ENCODE measurements at regions not wholly inside any gene's neighbourhood (a gene's known extent, or its start where the extent isn't known, plus 50 kb on each side); places are given as distances from the start of the nearest gene placed in this dataset.

- TF ChIP-seq TCF4 (CRISPR knock-in tag; IDR thresholded peaks at IDR 0.05; ENCODE audit: borderline replicate concordance) = no peak
- no peak for TF ChIP-seq RARB (CRISPR knock-in tag; IDR thresholded peaks at IDR 0.05)
- TF ChIP-seq PATZ1 (CRISPR knock-in tag; IDR thresholded peaks at IDR 0.05; ENCODE audit: borderline replicate concordance) = no peak
- TF ChIP-seq, protein P1, sequence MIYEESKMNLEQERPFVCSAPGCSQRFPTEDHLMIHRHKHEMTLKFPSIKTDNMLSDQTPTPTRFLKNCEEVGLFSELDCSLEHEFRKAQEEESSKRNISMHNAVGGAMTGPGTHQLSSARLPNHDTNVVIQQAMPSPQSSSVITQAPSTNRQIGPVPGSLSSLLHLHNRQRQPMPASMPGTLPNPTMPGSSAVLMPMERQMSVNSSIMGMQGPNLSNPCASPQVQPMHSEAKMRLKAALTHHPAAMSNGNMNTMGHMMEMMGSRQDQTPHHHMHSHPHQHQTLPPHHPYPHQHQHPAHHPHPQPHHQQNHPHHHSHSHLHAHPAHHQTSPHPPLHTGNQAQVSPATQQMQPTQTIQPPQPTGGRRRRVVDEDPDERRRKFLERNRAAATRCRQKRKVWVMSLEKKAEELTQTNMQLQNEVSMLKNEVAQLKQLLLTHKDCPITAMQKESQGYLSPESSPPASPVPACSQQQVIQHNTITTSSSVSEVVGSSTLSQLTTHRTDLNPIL (CRISPR knock-in tag; IDR thresholded peaks at IDR 0.05; ENCODE audit: low read depth) = no peak
- TF ChIP-seq POU6F1 (CRISPR knock-in tag; IDR thresholded peaks at IDR 0.05; ENCODE audit: borderline replicate concordance, low read depth) = no peak
- TF ChIP-seq BACH2 (CRISPR knock-in tag; IDR thresholded peaks at IDR 0.05; ENCODE audit: borderline replicate concordance) = no peak
- no peak for TF ChIP-seq ZNF70 (CRISPR knock-in tag; IDR thresholded peaks at IDR 0.05)
- TF ChIP-seq PPARA (CRISPR knock-in tag; IDR thresholded peaks at IDR 0.05; ENCODE audit: borderline replicate concordance) = no peak
- TF ChIP-seq ARNTL (CRISPR knock-in tag; IDR thresholded peaks at IDR 0.05; ENCODE audit: borderline replicate concordance, low read depth) = no peak
- TF ChIP-seq ZFP3 (CRISPR knock-in tag; IDR thresholded peaks at IDR 0.05) = no peak
- TF ChIP-seq GLIS3 (CRISPR knock-in tag; IDR thresholded peaks at IDR 0.05) = no peak
Measured at GRCh38 chr11:28701760-28702449, 593.7 kb downstream of the METTL15 start.
